ENCODE measurements at regions not wholly inside any gene's neighbourhood (a gene's known extent, or its start where the extent isn't known, plus 50 kb on each side); places are given as distances from the start of the nearest gene placed in this dataset.

DNA sequence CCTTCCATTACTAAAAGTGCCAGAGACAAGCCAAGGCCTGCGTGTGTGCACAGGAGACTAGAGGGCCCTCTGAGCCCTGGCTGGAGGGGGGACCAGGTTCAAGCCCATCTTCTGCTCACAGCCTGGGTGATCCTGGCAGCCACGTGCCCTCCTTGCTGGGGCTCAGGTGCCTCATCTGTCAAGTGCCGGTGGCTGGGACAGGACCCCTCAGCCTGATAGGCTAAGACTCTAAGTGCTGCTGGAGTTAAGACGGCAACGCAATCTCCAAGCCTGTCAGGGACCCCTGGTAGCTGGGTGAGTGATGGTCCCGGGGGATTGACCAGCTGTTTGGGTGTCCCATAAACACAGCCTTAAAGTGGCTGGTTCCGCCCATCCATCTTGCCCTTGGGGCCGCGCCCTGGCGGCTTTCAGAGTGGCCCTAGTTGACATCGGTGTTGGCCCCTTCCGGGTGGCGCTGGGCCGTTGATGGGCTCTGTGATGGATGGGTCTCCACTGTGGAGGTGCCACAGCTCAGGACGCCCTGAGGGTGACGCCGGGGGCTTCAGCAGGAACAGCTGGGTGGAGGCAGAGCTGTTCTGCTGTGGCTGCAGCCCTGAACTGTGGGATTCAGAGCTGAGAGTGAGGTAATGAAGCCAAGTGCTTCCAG, 136.2 kb downstream of the BARX1 start:
- TF ChIP-seq, protein P1, sequence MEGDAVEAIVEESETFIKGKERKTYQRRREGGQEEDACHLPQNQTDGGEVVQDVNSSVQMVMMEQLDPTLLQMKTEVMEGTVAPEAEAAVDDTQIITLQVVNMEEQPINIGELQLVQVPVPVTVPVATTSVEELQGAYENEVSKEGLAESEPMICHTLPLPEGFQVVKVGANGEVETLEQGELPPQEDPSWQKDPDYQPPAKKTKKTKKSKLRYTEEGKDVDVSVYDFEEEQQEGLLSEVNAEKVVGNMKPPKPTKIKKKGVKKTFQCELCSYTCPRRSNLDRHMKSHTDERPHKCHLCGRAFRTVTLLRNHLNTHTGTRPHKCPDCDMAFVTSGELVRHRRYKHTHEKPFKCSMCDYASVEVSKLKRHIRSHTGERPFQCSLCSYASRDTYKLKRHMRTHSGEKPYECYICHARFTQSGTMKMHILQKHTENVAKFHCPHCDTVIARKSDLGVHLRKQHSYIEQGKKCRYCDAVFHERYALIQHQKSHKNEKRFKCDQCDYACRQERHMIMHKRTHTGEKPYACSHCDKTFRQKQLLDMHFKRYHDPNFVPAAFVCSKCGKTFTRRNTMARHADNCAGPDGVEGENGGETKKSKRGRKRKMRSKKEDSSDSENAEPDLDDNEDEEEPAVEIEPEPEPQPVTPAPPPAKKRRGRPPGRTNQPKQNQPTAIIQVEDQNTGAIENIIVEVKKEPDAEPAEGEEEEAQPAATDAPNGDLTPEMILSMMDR (IDR thresholded peaks at IDR 0.05): no peak
- no peak for TF ChIP-seq EZH2 (IDR thresholded peaks at IDR 0.05; ENCODE audit: borderline replicate concordance, insufficient read depth, low read depth, low read length, poor library complexity, severe bottlenecking)

Data from B cell (primary cell).